Activated CD8-positive, alpha-beta T cell treated with anti-CD3 and anti-CD28 coated beads for 36 hours (primary cell): ENCODE measurements at regions not wholly inside any gene's neighbourhood (a gene's known extent, or its start where the extent isn't known, plus 50 kb on each side); places are given as distances from the start of the nearest gene placed in this dataset.

ENCODE experiments used
- ATAC-seq: fragments of 200-7000 bp; cut with Tn5 transposase; one replicate; pipeline ENCODE4 v1.10.0; 2021; ENCODE audit warnings: mild to moderate bottlenecking, moderate library complexity
- CTCF ChIA-PET: fragments of 350-600 bp; sonication (Branson Sonifier 250); formaldehyde crosslinking; loops from one replicate; lab custom pipeline; 2021; ENCODE audit warnings: antibody characterized with exemption; lab: Charles Lee
- POLR2A ChIA-PET: fragments of 350-600 bp; sonication (Branson Sonifier 250); formaldehyde crosslinking; loops from one replicate; lab custom pipeline; 2021; ENCODE audit warnings: antibody characterized with exemption; lab: Charles Lee
- DNase-seq: peaks from one replicate; pipeline ENCODE4 v3.0.0-alpha.2; 2020
- H3K27ac Mint-ChIP-seq: one replicate; pipeline ENCODE4 v1.8.0; 2021; ENCODE audit warnings: mild to moderate bottlenecking, mixed read lengths
- H3K27me3 Mint-ChIP-seq: one replicate; pipeline ENCODE4 v1.8.0; 2021; ENCODE audit warnings: mixed read lengths
- H3K36me3 Mint-ChIP-seq: one replicate; pipeline ENCODE4 v1.8.0; 2021; ENCODE audit warnings: low read depth, mixed read lengths
- H3K4me1 Mint-ChIP-seq: one replicate; pipeline ENCODE4 v1.8.0; 2021; ENCODE audit warnings: low read depth, mixed read lengths
- H3K4me3 Mint-ChIP-seq: one replicate; pipeline ENCODE4 v1.8.0; 2021; ENCODE audit warnings: mild to moderate bottlenecking, moderate library complexity, mixed read lengths
- H3K9me3 Mint-ChIP-seq: one replicate; pipeline ENCODE4 v1.8.0; 2021; ENCODE audit warnings: mixed read lengths
- intact Hi-C: fragments of 100-400 bp; cut with micrococcal nuclease; formaldehyde crosslinking; loops from one replicate; pipeline ENCODE4 v1.10.0; 2022
- TF ChIP-seq, protein P1 (sequence below): fragments of 200-600 bp; IDR thresholded peaks from one replicate; pipeline ENCODE4 v1.8.0; 2022; ENCODE audit warnings: antibody characterized with exemption, mild to moderate bottlenecking

DNA sequence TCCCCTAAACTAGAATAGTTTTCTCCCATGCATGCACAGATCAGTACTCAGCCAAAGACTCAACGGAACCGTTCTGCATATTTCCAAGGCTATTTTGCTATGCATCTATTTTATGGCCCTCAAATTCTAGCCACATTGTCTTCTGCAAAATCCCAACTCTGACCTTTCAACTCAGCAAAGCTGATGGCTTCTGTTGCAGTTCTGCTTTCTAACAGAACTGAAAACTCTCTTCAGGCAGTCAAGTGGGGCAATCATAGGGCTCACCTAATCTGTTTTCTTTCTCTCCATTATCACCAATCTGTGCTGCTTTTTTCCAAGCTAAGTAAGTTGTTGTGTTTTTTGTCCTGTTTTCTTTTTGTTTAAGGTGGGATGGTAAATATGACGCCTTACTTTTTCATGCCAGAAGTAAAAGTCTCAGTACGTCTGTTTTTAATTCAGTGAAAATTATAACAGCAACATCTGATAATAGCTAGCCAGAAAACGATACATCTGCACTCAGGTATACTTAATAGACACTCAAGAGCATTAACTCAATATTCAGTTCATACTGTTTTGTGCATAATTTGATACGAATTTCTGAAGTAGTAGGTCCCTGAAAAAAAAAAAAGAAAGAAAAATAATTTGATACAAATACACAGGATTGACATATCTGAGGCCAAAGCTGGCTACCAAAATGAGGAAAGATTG is 454.3 kb downstream of the TLE1 start:
- no peaks in the 10 kb centered on the region for H3K9me3 Mint-ChIP-seq
- DNase-seq (no peak), ATAC-seq (no peak)
- POLR2A ChIA-PET, result no interaction called here
- H3K4me1 Mint-ChIP-seq, result no peaks in the 10 kb centered on the region
- no peaks in the 10 kb centered on the region for H3K36me3 Mint-ChIP-seq
- CTCF ChIA-PET, result no interaction called here
- no peak overlapping the region for H3K4me3 Mint-ChIP-seq
- TF ChIP-seq, protein P1, sequence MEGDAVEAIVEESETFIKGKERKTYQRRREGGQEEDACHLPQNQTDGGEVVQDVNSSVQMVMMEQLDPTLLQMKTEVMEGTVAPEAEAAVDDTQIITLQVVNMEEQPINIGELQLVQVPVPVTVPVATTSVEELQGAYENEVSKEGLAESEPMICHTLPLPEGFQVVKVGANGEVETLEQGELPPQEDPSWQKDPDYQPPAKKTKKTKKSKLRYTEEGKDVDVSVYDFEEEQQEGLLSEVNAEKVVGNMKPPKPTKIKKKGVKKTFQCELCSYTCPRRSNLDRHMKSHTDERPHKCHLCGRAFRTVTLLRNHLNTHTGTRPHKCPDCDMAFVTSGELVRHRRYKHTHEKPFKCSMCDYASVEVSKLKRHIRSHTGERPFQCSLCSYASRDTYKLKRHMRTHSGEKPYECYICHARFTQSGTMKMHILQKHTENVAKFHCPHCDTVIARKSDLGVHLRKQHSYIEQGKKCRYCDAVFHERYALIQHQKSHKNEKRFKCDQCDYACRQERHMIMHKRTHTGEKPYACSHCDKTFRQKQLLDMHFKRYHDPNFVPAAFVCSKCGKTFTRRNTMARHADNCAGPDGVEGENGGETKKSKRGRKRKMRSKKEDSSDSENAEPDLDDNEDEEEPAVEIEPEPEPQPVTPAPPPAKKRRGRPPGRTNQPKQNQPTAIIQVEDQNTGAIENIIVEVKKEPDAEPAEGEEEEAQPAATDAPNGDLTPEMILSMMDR, result no peak
- H3K27ac Mint-ChIP-seq, result no peak overlapping the region
- no peaks in the 10 kb centered on the region for H3K27me3 Mint-ChIP-seq
- intact Hi-C loops, result no loop called here

DNA sequence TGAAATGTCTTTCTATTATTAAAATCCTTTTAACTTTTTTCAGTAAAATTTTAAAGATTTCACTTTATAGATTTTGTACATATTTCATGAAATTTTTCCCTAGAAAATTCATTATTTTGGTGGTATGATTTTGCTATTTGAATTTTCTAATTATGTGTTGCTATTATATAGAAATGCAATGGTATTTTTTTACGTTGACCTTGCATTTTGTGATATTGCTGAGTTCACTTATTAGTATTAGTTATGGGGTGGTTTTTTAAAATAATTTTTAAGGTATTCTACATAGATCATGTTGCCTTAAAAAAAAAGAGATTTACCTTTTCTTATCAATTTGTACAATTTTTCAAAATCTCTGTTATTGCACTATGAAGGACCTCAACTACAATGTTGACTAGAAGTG is 458.3 kb downstream of the TLE1 start:
- Mint-ChIP-seq H3K4me3 (no peak overlapping the region), H3K27ac (no peak overlapping the region), H3K27me3 (no peaks in the 10 kb centered on the region), H3K4me1 (no peaks in the 10 kb centered on the region), H3K36me3 (no peaks in the 10 kb centered on the region), H3K9me3 (no peaks in the 10 kb centered on the region)
- intact Hi-C loops, result no loop called here
- POLR2A ChIA-PET, result no interaction called here
- CTCF ChIA-PET, result no interaction called here
- ATAC-seq (no peak), DNase-seq (no peak)
- TF ChIP-seq, protein P1, result no peak

DNA sequence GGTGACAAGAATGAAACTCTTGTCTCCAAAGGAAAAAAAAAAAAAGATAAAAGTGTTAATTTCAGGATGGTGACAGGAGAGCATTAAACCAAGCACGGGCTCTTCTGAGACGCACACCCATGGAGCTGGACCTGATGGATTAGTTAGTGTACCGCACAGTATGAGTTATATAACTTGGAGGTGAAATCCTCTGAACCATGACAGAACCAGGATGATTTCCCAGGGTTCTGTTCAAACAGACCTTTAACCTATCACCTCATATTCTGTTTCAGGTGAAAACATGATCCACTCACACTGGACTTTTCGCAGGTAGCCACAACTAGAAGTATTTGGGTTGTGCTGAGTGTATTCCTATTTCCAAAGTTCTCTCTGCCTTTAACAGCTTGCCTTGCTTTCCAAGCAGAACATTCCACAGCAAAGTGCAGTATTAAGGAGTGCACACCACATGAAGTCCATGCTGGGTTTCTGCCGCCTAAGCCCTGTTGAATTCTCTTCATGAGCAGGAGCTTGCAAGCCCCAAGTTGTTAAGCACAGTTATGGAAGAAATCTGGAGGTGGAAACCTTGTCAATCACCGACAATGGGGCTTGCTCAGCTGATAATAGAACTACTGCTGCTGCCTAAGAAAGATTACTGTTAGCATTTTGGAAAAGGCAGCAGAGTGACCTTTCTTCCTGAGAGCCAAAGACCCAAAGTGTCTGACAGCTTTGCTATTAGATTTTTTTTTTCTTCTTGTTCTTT is 461.7 kb downstream of the TLE1 start:
- no peaks in the 10 kb centered on the region for H3K36me3 Mint-ChIP-seq
- no peaks in the 10 kb centered on the region for H3K27me3 Mint-ChIP-seq

DNA sequence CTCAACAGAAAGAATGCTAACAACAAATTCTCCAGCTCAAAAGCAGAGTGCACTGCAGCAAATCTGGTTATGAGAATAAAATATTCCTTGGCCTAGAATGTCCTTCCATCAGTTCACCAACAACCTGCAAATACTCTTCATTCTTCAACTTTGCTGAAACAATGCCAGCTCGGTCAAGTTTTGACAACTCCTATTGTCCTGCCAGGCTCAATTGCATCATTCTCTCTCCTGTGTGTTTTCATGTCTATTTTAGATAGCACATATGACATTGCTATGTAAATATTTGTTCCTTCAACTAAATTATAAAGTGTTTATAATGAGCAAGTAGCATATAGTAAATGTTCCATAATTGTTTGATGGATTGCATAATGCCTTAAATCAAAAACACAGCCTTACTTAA is 463.8 kb downstream of the TLE1 start:
- Mint-ChIP-seq H3K27me3 (no peaks in the 10 kb centered on the region), H3K27ac (no peak overlapping the region), H3K4me3 (no peak overlapping the region), H3K4me1 (no peaks in the 10 kb centered on the region), H3K9me3 (no peaks in the 10 kb centered on the region), H3K36me3 (no peaks in the 10 kb centered on the region)
- intact Hi-C loops, result no loop called here
- POLR2A ChIA-PET, result no interaction called here
- no peak for DNase-seq
- CTCF ChIA-PET, result no interaction called here
- TF ChIP-seq, protein P1, result no peak
- ATAC-seq, result no peak

More for the DNA sequence above, 461.7 kb downstream of the TLE1 start:
- DNase-seq (no peak), ATAC-seq (no peak)
- ChIA-PET CTCF (no interaction called here), POLR2A (no interaction called here)
- intact Hi-C loops, result no loop called here
- Mint-ChIP-seq H3K4me1 (no peaks in the 10 kb centered on the region), H3K27ac (no peak overlapping the region), H3K4me3 (no peak overlapping the region), H3K9me3 (no peaks in the 10 kb centered on the region)
- TF ChIP-seq, protein P1, result no peak
